Nephron (organoid): ENCODE measurements at regions not wholly inside any gene's neighbourhood (a gene's known extent, or its start where the extent isn't known, plus 50 kb on each side); places are given as distances from the start of the nearest gene placed in this dataset.

ENCODE experiments used
- H3K27ac Mint-ChIP-seq, 3 experiments: 2 replicates each; pipeline ENCODE4 v1.8.0; 2020; ENCODE audit warnings: mixed read lengths in 3 of 3, mild to moderate bottlenecking in 2 of 3, moderate library complexity in 1 of 3
- H3K27me3 Mint-ChIP-seq: 2 replicates; pipeline ENCODE4 v1.8.0; 2021; ENCODE audit warnings: low read depth, mild to moderate bottlenecking, moderate library complexity, mixed read lengths
- H3K36me3 Mint-ChIP-seq: 2 replicates; pipeline ENCODE4 v1.8.0; 2020; ENCODE audit warnings: low read depth, mixed read lengths
- H3K4me1 Mint-ChIP-seq: 2 replicates; pipeline ENCODE4 v1.8.0; 2020; ENCODE audit warnings: mixed read lengths
- H3K4me3 Mint-ChIP-seq, 3 experiments: 2 replicates each; pipeline ENCODE4 v1.8.0; 2020; ENCODE audit warnings: mild to moderate bottlenecking in 3 of 3, mixed read lengths in 3 of 3, moderate library complexity in 2 of 3
- H3K9me3 Mint-ChIP-seq: 2 replicates; pipeline ENCODE4 v1.8.0; 2020; ENCODE audit warnings: mixed read lengths
- CTCF ChIP-seq, 3 experiments: fragments of 200-600 bp; sonication (generic); IDR thresholded peaks; one replicate each; pipeline ENCODE4 v1.5.0; 2021; ENCODE audit warnings: antibody characterized with exemption in 3 of 3; ENCODE audit not compliant: unreplicated experiment in 3 of 3

- H3K27me3 Mint-ChIP-seq = peaks cover 25% of the 10 kb centered on the region
- no peaks in the 10 kb centered on the region for H3K4me1 Mint-ChIP-seq
- TF ChIP-seq CTCF (IDR thresholded peaks at IDR 0.05; ENCODE audit: unreplicated experiment in 3 of 3) = no peak
- no peaks in the 10 kb centered on the region for H3K36me3 Mint-ChIP-seq
- peaks cover 5% of the 10 kb centered on the region for H3K9me3 Mint-ChIP-seq
- H3K4me3 Mint-ChIP-seq = no peak overlapping the region
- H3K27ac Mint-ChIP-seq = no peak overlapping the region
These were observed 136.9 kb downstream of the IRX2 start for GRCh38 chr5:2614571-2614970.

- Mint-ChIP-seq H3K27me3 (peaks cover 32% of the 10 kb centered on the region), H3K4me1 (peaks cover 8% of the 10 kb centered on the region), H3K27ac (no peak overlapping the region), H3K4me3 (no peak overlapping the region), H3K36me3 (no peaks in the 10 kb centered on the region), H3K9me3 (peaks cover 5% of the 10 kb centered on the region)
- no peak for TF ChIP-seq CTCF (IDR thresholded peaks at IDR 0.05; ENCODE audit: unreplicated experiment in 3 of 3)
These were observed 139.8 kb downstream of the IRX2 start for GRCh38 chr5:2611659-2612058.

- Mint-ChIP-seq H3K27me3 (peaks cover 32% of the 10 kb centered on the region), H3K4me1 (peaks cover 8% of the 10 kb centered on the region), H3K4me3 (no peak overlapping the region), H3K27ac (no peak overlapping the region), H3K9me3 (peaks cover 5% of the 10 kb centered on the region), H3K36me3 (no peaks in the 10 kb centered on the region)
- no peak for TF ChIP-seq CTCF (IDR thresholded peaks at IDR 0.05; ENCODE audit: unreplicated experiment in 3 of 3)
These were observed 140.5 kb downstream of the IRX2 start for GRCh38 chr5:2610986-2611385.

GRCh38 chr5:2608391-2608790, 143.1 kb downstream of the IRX2 start:
- Mint-ChIP-seq H3K4me3 (no peak overlapping the region), H3K36me3 (no peaks in the 10 kb centered on the region), H3K4me1 (peaks cover 9% of the 10 kb centered on the region), H3K27me3 (peaks cover 28% of the 10 kb centered on the region), H3K9me3 (peaks cover 3% of the 10 kb centered on the region), H3K27ac (no peak overlapping the region)
- TF ChIP-seq CTCF (IDR thresholded peaks at IDR 0.05; ENCODE audit: unreplicated experiment in 3 of 3) = no peak

- Mint-ChIP-seq H3K4me3 (no peak overlapping the region), H3K27me3 (peaks cover 25% of the 10 kb centered on the region), H3K9me3 (peaks cover 3% of the 10 kb centered on the region), H3K27ac (no peak overlapping the region), H3K4me1 (peaks cover 16% of the 10 kb centered on the region), H3K36me3 (no peaks in the 10 kb centered on the region)
- no peak for TF ChIP-seq CTCF (IDR thresholded peaks at IDR 0.05; ENCODE audit: unreplicated experiment in 3 of 3)
These were observed 143.9 kb downstream of the IRX2 start for GRCh38 chr5:2607598-2607997.

GRCh38 chr5:2603272-2603575, 148.3 kb downstream of the IRX2 start:
- H3K4me1 Mint-ChIP-seq = peaks cover 18% of the 10 kb centered on the region
- H3K4me3 Mint-ChIP-seq = no peak overlapping the region
- H3K27me3 Mint-ChIP-seq = peaks cover 16% of the 10 kb centered on the region
- H3K36me3 Mint-ChIP-seq = no peaks in the 10 kb centered on the region
- TF ChIP-seq CTCF (IDR thresholded peaks at IDR 0.05; ENCODE audit: unreplicated experiment in 3 of 3) = no peak
- peaks cover 17% of the 10 kb centered on the region for H3K9me3 Mint-ChIP-seq
- H3K27ac Mint-ChIP-seq = no peak overlapping the region
